ENCODE measurements at regions not wholly inside any gene's neighbourhood (a gene's known extent, or its start where the extent isn't known, plus 50 kb on each side); places are given as distances from the start of the nearest gene placed in this dataset.
"Not testable (repeated sequence)": the region's sequence is repeated elsewhere in the genome, so short reads cannot be mapped to it uniquely, and the experiment has no call there.

- TF ChIP-seq CTCF, POLR2AphosphoS5 (IDR thresholded peaks at IDR 0.05): not testable (repeated sequence)
Observed at GRCh38 chr6:165124681-165125080, 184.7 kb downstream of the C6orf118 start.
